ENCODE measurements at regions not wholly inside any gene's neighbourhood (a gene's known extent, or its start where the extent isn't known, plus 50 kb on each side); places are given as distances from the start of the nearest gene placed in this dataset.
"Not testable (repeated sequence)": the region's sequence is repeated elsewhere in the genome, so short reads cannot be mapped to it uniquely, and the experiment has no call there.

GRCh38 chr5:97489010-97489840 lies 306.2 kb upstream of the RIOK2 start:
- DNase-seq, result no peak

GRCh38 chr5:97494465-97494864 lies 311.4 kb upstream of the RIOK2 start:
- no peak for DNase-seq

DNA sequence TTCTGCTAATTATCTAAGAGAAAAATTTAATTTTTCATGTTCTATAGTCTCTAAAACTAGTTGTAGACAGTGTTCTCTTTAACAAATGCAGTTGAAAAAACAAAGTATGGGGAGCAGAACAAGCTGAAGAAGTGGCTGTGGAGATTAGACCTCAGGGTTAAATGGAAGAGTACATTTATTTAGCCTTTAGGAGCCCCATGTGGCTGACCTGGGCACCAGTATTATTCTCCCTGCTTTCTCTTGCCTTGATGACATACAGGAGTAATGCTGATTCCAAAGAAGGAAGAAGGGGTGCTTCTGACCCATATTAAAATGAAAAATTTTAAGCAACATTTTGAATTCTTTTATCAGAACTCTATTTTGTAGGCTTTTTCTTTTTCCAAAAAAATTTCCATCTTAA lies 312.3 kb upstream of the RIOK2 start:
- no peak for DNase-seq

DNA sequence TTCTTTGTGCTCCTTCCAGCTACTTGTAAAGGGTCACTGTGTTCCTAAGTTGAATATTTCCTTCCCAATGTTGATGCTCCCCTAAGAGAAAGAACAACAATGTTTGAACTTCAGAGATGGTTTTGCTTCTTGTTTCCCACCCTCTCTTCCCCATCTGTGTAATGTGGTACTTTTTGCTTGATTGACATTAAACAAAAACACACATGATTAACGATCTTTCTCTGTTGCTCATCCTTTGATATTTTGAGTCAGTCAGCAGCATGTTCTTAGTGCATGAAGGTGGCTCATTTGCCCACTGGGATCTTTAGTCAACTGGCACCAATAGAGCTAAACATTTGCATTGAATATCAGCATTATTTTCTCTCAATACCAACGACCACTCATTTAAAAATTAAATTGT lies 313.0 kb upstream of the RIOK2 start:
- DNase-seq, result no peak

- DNase-seq, result no peak
Observed at GRCh38 chr5:97498657-97499056, 315.6 kb upstream of the RIOK2 start.

- no peak for DNase-seq
Observed at GRCh38 chr5:97499605-97500004, 316.6 kb upstream of the RIOK2 start.

DNA sequence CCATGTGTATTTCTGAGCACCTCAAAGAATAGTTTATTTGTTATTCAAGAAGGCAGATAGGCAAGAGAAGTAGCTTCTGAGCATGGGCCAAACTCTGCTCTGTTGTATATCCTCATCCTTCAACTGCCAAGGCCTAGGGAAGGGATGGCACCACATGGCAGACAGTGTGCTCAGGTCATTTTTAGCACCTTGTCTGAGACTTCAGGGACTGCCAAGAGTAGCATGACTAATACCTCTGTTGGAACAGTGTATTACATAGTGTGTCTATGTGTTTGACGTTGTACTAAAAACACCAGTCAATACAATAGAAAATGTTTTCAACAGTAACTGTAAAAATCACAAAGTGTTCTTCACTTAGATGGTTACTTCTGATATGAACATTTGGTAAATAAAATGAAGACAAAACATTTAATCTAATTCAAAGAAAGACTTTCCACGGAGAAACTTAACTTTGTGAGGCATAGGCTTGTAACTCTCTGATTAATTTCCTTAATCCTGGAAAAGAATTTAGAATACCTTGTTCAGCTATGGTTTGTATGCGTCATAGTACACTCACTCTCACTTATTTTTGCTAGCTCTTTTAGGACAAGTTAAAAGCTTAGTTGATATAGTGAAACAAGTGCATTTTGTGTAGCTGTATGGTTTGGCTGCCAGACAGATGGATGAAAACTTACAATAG lies 318.4 kb upstream of the RIOK2 start:
- no peak for DNase-seq

DNA sequence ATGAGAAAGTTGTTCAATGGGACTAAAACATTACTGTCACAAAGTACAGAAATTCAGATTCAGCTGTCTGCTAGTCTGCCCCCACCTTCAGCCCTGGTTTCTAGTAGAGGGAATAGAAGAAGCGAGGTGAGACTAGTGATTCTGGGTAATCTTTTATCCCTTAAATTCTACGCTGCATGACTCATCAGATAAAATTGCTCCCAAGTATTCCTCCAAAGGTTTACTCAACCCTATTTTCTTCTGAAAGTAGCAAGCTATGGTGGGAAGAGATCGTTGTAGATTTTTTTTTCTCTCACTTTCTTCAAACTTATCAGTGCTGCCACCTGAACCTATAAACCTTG lies 318.9 kb upstream of the RIOK2 start:
- DNase-seq, result no peak

- DNase-seq, result no peak
Observed at GRCh38 chr5:97508864-97509263, 325.8 kb upstream of the RIOK2 start.

DNA sequence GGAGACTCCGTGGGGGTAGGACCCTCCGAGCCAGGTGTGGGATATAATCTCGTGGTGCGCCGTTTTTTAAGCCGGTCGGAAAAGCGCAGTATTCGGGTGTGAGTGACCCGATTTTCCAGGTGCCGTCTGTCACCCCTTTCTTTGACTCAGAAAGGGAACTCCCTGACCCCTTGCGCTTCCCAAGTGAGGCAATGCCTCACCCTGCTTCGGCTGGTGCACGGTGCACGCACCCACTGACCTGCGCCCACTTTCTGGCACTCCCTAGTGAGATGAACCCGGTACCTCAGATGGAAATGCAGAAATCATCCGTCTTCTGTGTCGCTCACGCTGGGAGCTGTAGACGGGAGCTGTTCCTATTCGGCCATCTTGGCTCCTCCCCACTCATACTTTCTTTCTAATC lies 336.5 kb upstream of the RIOK2 start:
- DNase-seq, result not testable (repeated sequence)

GRCh38 chr5:97523336-97523735 lies 340.3 kb upstream of the RIOK2 start:
- DNase-seq, result not testable (repeated sequence)

DNA sequence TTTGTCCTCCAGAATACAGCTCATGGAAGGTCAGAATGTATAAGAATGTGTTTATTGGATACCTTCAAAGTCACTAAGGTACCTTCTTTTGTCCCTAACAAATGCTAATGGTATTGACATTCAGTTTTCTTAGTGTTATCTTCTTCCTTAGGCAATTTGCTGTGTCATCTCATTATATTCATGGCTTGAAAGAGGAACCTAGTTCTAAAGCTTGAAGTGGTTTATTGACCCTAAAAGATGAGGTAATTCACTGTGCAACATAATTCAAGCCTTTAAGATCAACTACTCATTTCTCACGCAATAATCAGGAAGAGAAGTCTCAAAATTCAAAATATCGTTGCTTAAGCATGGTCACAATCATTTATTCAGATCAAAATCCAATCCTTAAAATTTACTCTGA lies 342.7 kb upstream of the RIOK2 start:
- DNase-seq, result no peak

GRCh38 chr5:97528941-97529340 lies 345.9 kb upstream of the RIOK2 start:
- peak; percentile 52 for DNase-seq

- no peak for DNase-seq
Observed at GRCh38 chr5:97529354-97529985, 346.4 kb upstream of the RIOK2 start.

- DNase-seq, result no peak
Observed at GRCh38 chr5:97531549-97531948, 348.5 kb upstream of the RIOK2 start.

- peak; percentile 60 for DNase-seq
Observed at GRCh38 chr5:97534166-97534565, 351.1 kb upstream of the RIOK2 start.

GRCh38 chr5:97536683-97537082 lies 353.6 kb upstream of the RIOK2 start:
- no peak for DNase-seq

GRCh38 chr5:97538912-97539311 lies 355.9 kb upstream of the RIOK2 start:
- no peak for DNase-seq

- no peak for DNase-seq
Observed at GRCh38 chr5:97541864-97542263, 358.8 kb upstream of the RIOK2 start.

GRCh38 chr5:97542469-97542868 lies 359.4 kb upstream of the RIOK2 start:
- DNase-seq, result no peak

DNA sequence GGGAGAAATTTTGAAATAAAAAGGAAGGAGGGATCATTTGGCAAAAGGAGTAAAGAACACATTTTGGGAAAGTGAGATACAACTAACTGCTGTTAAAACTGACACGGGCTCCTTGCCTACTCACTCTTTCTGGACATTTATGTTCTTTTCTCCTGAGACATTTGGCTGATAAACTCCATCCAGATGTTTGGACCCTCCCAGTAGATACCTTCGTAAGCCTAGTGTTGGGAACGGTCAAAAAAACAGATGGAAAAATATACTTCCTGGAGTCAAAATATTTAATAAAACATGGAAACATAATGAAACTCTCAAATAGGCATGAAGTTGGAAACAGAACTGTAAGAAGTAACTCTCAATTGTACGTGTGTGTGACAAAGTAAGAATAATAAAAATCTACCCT lies 360.1 kb upstream of the RIOK2 start:
- DNase-seq, result no peak

GRCh38 chr5:97544240-97544639 lies 361.2 kb upstream of the RIOK2 start:
- DNase-seq, result no peak

GRCh38 chr5:97544678-97545077 lies 361.6 kb upstream of the RIOK2 start:
- DNase-seq, result no peak

DNA sequence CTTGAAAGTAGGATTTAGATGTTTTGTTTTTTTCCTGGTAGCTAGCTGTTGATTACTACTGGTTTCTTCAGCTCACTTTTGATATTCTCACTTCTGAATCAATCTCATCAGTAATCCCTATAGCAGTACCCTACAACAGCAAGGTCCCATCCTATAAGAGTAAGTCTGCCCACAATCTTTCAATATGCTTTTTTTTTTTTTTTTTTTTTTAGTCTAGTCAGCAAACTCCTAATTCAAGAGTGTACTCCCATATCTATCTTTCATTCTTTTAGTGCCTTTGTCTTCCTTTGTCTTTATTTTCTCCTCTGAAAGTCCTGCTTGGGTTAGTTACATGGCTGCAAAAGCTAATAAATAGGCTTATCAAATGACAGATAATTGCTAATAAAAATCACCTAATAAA lies 362.4 kb upstream of the RIOK2 start:
- DNase-seq, result no peak

All from eye (tissue), 1 donor.